Activated CD8-positive, alpha-beta memory T cell treated with anti-CD3 and anti-CD28 coated beads for 36 hours (primary cell): ENCODE measurements at regions not wholly inside any gene's neighbourhood (a gene's known extent, or its start where the extent isn't known, plus 50 kb on each side); places are given as distances from the start of the nearest gene placed in this dataset.

ENCODE experiments used
- CTCF ChIA-PET: fragments of 350-600 bp; sonication (Branson Sonifier 250); formaldehyde crosslinking; loops from one replicate; lab custom pipeline; 2021; ENCODE audit warnings: antibody characterized with exemption; lab: Charles Lee
- POLR2A ChIA-PET: fragments of 350-600 bp; sonication (Branson Sonifier 250); formaldehyde crosslinking; loops from one replicate; lab custom pipeline; 2021; ENCODE audit warnings: antibody characterized with exemption; lab: Charles Lee

DNA sequence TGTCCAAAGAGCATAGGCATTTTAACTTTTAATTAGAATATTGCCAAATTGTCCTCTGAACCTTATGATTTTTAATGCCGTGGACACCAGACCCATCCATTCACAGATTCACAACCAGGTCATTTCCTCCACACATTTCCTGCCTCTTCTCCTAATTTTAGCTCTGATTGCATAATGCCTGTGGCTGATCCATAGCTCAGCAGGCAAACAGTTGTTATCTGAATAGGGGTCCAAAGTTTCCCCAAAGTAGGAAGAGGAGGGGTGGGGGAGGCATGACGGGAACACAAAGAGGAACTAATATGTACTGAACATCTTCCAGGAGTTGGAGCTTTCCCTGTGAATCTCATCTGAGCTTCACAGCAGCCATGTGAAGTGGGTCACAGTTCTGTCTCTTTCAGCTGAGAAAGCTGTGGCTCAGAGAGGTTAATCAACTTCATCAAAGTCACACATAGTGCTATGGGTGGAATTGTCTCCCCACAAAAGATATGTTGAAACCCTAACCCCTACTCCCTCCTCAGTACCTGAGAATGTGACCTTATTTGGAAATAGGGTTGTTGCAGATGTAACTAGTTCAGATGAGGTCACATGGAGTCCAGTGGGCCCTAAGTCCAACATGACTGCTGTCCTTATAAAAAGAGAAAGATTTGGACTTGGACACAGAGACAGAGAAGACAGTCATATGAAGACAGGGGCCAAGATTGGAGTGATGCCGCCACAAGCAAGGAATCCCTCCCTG is 106.7 kb upstream of the AGBL1 start:
- ChIA-PET CTCF (no interaction called here), POLR2A (no interaction called here)

DNA sequence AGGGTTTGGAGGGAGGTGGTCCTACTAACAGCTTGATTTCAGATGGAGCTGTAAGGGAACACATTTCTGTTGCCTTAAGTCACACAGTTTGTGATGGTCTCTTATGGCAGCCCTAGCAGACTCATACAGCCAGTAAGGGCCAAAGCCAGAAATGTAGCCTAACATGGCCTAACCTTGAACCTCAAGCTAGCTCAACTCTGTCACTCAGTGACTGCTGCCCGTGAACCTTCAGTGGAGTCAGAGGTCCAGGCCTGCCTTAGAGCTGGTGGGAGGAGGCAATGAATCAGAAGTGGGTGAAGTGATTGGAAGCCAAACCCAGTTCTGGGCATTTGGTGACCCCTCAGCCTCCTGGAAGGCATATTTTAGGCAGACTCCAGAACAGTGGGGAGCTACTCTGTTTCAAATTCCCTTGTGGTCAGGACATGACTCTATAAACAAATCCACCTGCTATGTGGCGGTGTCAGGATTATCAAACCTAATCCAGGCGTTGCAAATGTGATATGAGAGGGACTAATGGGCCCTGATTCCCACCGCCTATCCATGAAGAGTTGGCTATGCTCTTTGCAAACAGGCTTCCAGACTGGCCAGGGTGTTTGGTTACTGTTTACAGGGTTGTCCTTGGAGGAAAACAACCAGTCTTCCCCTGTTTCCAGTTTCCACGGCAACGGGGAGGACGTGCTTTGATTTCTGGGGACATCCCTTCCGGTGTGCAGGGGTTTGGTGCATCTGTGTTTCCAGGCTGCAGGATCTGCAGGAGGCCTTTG is 105.9 kb upstream of the AGBL1 start:
- ChIA-PET CTCF (no interaction called here), POLR2A (no interaction called here)

DNA sequence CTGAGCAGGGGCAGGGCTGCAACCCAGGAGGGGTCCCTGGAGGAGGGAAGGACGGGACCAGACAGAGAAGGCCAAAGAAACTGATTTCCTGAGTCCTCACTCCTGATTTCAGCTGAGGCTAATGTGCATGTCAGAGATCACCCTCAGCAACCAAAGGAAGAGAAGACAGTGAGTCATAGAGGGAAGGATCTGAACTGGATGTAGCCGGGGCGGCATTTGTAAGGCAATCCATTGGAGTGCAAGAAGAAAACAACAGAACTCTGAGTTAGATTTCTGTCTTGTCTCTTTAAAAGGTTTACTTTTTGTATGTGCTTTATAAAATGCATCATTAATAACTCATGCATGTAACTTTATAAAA is 105.3 kb upstream of the AGBL1 start:
- CTCF ChIA-PET = no interaction called here

DNA sequence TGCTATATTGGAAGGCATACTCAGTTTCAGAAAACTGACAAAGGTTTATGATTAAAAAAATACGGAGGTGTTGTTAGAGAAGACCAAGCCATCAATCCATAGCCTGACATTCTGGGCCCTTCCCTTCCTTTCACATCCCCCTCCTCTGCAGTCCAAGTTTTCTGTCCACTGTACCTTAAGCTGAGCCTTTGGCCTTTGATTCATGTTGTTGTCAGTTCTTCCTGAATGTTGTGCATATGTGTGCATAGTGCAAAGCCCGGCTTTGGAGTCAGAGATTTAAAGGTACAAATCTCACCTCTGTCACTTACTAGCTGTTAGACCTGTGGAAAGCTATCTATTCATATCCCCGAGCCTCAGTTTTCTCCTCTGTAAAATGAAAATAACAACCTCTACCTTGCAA is 104.9 kb upstream of the AGBL1 start:
- CTCF ChIA-PET = no interaction called here
- POLR2A ChIA-PET = no interaction called here

More for the DNA sequence above, 105.3 kb upstream of the AGBL1 start:
- POLR2A ChIA-PET = no interaction called here

DNA sequence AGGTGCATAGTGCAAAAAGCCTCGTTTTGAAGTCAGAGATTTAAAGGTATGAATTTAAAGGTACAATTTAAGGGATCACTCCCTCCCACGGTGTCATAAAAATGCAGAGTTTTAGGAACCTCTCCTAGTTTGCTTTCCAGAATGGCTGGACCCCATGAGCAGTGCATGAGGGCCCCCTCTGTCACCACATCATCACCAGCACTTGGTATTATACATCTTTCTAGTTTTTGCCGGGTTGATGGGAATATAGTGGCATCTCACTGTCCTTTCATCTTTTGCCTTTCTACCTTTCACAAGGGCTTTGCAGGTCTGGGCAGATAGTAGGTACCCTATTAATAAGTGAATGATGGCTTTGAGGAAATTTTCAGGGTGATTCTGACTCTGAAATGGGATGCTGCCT is 103.6 kb upstream of the AGBL1 start:
- CTCF ChIA-PET = no interaction called here
- POLR2A ChIA-PET = no interaction called here

DNA sequence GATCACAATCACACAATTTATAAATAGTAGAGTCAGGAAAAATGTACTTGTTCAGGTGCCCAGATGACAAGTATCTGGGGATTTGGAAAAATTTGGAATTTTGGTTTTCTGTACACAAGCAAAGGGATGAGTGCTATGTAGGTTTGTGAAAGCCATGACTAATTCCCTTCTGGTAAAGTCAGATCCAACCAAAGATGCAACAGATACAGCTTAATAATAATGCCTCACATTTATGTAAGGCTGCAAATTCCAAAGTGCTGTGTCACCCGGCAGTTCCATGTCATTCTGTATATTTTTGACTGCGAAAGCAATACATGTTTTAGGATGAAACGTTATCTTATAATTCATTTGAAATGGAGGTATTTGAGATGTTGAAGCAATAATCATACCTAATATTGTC is 102.7 kb upstream of the AGBL1 start:
- ChIA-PET CTCF (no interaction called here), POLR2A (no interaction called here)

DNA sequence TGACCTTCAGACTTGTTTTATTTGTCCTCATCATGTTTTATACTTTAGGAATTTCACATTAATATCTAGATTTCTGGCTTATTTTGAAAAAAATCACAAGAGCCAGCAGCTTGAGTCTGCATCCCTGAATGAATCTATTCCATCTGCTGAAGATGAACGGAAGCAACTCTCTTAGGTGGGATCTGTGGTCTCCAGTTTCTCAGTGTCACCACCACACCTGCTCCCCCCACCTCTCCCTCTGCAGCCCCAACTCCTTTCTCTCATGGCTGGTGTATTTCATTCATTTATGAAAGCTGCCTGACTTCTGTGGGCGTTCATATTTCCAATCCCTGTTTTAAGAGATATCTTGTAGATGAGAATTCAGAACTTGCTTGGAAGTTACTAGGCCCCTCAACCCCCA is 102.1 kb upstream of the AGBL1 start:
- ChIA-PET CTCF (no interaction called here), POLR2A (no interaction called here)

DNA sequence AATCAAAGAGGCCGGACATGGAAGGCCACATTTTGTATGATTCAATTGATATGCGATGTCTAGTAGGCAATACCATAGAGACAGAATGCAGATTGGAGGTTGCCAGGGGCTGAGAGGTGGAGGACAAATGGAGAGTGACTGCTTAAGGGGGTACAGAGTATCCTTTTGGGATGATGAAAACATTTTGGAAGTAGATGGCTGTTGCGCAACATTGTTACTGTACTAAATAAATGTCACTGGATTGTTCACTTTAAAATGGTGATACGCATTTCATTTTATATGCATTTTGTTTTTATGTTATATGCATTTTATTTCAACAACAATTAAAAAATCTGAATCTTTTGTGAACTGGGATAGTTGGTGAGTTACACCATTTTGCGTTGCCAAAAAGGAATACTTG is 99.7 kb upstream of the AGBL1 start:
- POLR2A ChIA-PET = no interaction called here

DNA sequence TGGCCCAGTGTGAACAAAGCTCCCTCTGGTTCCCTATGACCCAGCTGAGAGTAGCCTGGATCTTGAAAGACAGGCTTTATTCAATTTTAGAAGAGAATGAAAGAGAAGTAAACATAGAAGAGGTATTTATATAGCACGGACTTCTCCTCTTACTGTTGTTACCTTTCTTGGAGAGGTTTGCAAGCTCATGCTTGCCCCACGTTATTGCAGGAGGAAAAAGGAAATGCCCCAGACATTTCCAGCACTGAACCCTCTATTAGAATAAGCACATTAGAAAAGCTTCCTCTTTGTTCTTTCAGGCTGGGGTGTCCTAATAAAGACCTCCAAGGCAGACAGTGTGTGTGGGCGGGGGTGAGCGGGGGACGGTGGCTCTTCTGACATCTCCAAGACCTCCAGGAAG is 98.7 kb upstream of the AGBL1 start:
- POLR2A ChIA-PET = no interaction called here
- CTCF ChIA-PET = no interaction called here

More for the DNA sequence above, 99.7 kb upstream of the AGBL1 start:
- CTCF ChIA-PET = no interaction called here

DNA sequence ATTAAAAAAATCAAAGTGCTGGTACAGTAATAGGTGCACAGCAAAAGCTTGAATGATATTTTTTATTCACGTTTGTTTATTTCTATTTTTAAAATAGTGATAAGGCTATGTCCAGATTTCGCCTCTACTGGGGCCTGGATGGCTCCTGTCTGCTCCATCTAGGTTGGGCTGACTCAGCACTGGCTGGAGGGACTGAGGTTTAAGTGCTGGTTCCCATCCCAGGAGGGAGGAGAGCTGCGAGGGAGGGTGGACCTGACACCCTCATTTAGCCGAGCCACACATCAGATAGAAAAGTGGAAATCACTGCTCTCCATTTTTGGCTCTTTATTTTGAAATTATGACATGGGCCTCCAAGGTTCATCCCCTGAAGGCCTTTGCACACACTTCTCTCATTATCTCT is 95.4 kb upstream of the AGBL1 start:
- CTCF ChIA-PET = no interaction called here
- POLR2A ChIA-PET = no interaction called here

DNA sequence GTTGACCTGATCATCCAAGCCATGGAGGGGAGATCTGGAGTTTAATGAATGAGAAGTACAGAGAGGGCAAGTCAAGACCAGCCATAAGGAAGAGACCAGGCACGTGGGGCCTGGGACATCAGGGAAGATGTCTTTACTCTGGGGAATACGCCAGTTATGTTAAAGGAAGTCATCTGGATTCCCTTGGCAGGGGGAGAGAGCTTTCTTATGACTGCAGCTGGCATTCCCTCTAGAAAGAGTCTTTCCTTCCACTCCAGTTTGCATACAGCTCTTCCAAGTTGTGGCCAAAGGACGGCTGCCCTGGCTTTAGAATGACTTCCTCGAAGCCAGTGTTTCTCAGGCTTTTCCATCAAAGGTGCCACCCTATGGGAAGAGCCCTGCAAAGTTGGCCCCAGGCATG is 93.6 kb upstream of the AGBL1 start:
- ChIA-PET POLR2A (no interaction called here), CTCF (no interaction called here)

DNA sequence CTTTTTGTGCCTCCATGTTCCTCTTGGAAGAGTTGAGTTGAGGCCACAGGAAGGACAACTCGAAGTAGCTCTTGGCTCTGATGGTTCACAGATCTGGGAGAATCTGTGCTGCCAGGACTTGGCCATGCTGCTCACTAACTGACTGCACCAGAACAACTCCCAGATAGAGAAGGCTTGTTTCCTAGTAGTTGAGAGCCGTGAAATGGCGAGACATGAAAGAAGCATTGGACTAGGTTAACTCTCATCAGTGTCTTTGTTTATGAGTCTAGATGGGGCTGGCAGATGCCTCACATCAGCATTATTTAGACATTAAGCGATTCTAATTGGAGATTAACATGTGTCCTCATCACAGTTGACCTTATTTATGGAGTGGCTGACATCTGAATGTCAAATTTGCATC is 92.9 kb upstream of the AGBL1 start:
- ChIA-PET CTCF (no interaction called here), POLR2A (no interaction called here)

DNA sequence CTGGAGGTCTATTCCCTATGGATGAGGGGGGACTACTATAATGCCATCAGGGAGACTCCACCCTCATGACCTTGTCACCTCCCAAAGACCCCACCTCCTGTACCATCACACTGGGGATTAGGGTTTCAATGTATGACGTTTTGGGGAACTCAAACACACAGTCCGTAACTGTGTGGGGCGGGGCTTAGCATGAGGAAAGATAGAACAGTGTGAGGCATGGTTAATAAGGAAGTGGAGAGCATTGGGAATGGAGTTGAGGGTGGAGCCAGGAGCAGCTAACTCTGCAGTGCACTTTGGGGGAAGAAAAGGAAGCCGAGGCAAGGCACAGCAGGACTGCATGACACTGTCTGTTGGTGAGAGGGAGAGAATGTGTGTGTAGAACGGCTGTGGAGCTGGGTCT is 90.9 kb upstream of the AGBL1 start:
- CTCF ChIA-PET = no interaction called here
- POLR2A ChIA-PET = no interaction called here

DNA sequence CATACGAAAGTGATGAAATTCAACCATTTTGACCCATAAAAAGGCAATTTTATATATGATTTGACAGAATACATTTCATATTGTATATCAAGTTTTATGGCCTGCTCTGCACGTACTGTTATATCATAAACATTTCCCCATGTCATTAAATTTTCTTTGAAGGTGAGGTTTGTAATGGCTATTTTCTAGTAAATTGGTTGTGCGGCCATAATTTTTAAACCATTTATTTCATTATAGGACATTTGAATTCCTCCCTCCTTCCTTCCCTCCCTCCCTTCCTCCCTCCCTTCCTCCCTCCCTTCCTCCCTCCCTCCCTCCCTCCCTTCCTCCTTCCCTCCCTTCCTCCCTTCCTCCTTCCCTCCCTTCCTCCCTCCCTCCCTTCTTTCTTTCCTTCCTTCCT is 87.4 kb upstream of the AGBL1 start:
- ChIA-PET POLR2A (no interaction called here), CTCF (no interaction called here)

DNA sequence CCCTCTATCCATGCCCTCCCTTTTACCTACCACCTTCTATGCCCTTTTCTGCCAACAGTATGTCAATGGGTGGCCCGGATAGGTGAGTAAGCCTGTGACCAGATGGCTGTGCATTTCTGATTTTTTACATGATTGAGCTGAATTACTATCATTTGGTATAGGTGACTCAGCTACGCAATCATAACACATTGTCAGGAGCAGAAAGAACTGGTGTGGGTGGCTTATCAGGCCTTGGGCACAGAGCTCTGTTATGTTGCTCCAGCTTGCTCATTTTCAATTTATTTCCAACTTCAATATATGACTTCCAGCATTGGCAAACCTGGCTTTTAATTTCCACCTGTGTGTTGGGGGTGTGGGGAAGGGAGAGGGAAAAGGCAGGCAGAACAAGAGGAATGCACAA is 86.6 kb upstream of the AGBL1 start:
- ChIA-PET CTCF (no interaction called here), POLR2A (no interaction called here)

DNA sequence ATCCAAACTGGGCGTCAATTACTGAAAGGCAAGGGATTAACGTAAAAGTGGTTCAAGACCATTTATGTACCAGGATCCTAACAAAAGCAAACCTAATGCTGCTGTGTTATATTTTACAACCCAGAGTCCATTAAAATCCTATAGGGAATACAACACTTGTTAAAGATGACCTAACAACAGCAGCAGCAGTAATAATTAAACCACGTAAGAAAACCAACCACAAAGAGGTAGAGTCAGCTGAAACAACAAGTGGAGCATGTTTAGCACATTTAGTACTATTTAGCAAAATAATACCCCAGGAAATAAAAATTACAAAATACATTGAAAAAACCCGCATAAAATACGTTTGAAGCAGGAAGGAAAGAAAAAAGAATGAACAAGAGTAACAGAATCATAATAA is 82.1 kb upstream of the AGBL1 start:
- ChIA-PET POLR2A (no interaction called here), CTCF (no interaction called here)

DNA sequence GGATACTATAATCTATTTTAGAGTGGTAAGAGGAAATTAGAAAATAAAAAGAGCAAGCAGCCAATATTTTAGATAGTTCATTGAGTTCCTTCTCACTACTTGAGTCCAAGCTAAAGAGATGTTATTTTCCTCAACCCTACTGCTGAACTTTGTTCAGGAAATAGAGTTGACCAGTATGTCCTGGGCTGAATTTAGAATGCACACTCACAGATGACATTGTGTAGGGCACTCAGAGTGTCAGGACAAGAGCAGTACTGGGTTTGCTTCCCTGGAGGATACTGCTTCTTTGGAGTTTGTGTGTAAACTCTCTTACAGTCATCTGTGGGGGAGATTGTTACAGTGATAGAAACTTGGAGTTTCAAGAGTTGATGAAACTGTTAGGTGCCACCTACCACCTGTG is 80.0 kb upstream of the AGBL1 start:
- ChIA-PET CTCF (no interaction called here), POLR2A (no interaction called here)

DNA sequence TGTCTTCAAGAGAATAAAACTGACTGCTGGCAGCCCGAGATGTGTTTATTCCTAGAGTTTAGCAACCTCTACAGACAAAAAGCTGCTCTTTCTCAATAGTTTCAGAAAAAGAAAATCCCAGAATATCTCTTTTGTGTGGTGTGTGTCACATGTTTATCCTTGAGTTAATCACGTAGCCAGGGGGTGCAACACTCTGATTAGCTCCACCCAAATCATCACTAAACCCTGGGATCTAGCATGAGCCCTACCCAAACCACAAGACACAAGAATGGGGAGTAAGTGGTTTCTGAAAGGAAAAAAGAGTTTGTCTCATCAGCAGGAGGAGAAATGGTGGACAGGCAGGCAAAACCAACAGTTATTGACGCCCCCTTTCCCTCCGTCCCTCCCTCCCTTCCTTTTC is 78.5 kb upstream of the AGBL1 start:
- CTCF ChIA-PET = no interaction called here
- POLR2A ChIA-PET = no interaction called here

DNA sequence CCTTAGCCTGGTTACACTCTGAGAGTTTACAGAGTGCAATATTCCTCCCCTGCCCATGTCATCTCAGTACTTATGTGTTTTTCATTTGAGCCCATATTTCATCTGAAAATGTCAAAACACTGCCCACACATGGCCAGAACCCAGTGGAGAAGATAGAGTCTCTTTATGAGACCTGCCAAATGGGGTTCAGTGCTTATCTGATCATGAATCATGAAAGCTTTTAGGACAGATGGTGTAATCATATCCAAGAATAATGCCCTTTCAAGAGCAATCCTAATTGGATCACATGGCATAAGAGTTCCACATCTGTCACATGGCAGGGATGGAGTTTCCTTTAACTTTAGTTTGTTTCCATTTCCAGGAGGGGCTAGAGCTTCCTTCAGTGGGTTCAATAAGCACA is 77.2 kb upstream of the AGBL1 start:
- POLR2A ChIA-PET = no interaction called here

DNA sequence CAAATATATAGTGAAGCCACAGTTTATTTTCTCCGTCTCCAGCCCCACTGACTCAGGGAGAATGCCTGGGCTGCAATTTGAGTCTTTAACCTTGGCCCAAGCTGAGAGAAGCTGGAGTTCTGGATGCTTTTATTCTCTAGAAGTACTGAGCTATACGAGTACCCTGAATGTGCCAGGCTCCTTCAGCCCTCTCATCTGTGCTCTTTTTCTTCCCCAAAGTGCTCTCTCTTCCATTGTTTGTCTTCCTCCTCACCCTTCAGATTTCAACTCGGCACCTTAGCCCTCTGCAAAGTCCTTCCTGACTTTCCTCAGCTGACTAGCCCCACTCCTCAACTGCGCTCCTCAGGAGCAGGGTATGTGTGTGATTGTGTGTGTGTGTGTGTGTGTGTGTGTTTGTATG is 75.6 kb upstream of the AGBL1 start:
- POLR2A ChIA-PET = no interaction called here
- CTCF ChIA-PET = interaction anchor here (0.6 kb wide), 1 partner anchor 38 kb away, joined by 3 read pairs; no protein-coding TSS in a partner anchor

More for the DNA sequence above, 77.2 kb upstream of the AGBL1 start:
- CTCF ChIA-PET = no interaction called here

DNA sequence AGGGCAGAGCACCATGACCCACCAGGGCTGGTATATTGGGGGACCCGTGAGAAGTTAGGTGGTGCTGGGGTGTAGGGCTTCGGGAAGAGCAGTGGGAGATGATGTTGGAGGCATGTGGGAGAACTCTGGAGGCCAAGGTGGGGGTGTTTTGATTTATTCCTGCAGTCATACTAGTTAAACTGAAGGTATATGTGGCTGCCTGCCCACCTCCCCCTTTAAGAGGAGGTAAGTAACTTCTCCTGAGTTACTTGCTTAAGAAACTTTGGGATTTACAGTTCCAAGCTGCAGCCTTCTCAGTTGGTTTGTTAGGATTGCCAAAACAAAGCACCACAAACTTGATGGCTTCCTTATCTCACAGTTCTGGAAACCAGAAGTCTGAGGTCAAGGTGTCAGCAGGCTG is 73.1 kb upstream of the AGBL1 start:
- ChIA-PET CTCF (no interaction called here), POLR2A (no interaction called here)
